ELR (cell line): ENCODE measurements at regions not wholly inside any gene's neighbourhood (a gene's known extent, or its start where the extent isn't known, plus 50 kb on each side); places are given as distances from the start of the nearest gene placed in this dataset.

Source experiments
- DNase-seq: peaks from one replicate; pipeline ENCODE4 v3.0.0-alpha.2; 2015; ENCODE audit warnings: low read depth

DNA sequence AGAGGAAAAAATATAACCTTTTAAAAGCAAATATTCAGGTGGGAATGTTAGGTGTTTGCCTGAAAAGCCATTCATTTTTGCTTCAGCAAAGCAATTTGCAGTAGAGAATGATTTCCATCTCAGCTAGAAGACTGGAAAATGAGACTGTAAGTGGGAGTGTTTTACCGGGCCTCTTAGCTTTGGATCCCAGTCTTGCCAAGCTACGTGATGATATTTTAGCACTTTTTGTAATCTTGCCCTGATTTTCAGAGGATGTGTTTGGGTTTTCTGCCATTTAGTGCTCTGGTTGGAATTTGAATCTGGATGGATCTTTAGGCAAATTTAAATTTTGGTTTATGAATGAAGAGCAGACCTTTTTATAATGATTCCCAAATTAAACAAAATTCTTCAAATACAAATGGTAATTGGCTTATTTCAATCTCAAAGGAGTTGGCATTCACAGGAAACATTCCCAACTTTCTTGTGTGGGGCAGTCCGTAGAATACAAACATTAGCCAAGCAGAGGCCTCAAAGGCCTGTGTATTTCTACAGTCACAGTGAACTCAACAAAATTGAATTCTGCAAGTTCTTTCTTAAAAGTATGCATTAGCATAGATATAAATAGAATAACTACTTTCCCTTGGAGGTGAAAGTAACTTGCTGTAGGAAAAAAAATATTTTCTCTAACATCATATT, 646.4 kb downstream of the CDY2B start:
- DNase-seq: no peak

- DNase-seq: no peak
These were observed 648.0 kb downstream of the CDY2B start for GRCh38 chrY:17231994-17232393.

GRCh38 chrY:17223502-17223901, 656.5 kb downstream of the CDY2B start:
- no peak for DNase-seq

DNA sequence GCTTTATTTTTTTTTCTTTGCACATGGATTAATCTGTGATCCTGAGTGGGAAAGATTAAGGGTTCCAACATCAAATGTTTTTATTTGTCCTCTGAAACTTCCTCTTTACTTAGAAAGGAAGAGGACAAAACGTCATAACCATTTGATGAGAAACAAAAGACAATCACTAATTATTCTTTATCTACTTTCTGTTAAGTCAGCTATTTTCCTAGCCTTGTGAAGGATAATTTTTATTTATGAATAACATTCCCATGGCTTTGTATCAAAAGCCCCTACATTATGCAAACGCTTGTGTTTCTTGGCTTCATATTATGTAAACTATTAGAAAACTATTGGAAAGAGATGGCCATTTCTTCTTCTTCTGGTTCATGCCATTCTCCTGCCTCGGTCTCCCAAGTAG, 677.6 kb downstream of the CDY2B start:
- no peak for DNase-seq

- no peak for DNase-seq
These were observed 695.7 kb downstream of the CDY2B start for GRCh38 chrY:17184299-17184698.

DNA sequence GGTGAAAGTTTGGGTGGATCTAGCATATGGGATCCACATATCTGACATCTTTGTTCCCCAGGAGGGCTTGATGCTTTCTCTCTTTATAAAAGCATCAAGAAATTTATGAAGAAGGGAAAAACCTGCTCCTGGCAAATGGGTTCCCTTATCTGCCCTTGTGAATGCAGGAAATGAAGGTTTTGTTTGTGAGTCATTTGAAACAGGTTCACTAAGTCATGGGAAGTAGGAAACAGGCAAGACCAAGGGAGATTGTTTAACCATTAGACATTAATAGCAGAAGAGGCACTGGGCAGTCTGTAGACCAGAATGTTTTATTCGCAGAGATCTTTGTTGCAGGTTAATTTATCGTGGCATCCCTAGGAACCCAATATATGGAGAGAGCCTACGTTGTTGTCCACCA, 713.1 kb downstream of the CDY2B start:
- DNase-seq: no peak

DNA sequence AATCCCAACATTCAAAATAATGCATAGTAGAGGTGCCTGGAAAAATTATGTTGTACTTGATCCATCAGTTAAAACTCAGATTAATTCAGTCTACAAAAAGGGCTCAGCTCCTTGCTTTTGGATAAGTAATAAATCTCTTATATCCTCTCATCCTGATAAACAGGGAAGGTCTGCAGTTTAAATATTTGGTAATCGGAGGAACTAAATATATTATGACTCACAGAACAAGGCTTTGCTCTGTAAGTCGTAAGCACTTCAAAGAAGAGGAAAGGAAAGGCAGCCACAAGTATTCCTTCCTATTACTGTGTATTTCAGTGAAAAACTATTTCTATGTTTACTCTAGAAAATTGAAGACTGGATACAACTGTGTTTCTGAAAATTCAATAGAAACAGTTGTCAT, 757.9 kb downstream of the CDY2B start:
- DNase-seq: no peak

DNA sequence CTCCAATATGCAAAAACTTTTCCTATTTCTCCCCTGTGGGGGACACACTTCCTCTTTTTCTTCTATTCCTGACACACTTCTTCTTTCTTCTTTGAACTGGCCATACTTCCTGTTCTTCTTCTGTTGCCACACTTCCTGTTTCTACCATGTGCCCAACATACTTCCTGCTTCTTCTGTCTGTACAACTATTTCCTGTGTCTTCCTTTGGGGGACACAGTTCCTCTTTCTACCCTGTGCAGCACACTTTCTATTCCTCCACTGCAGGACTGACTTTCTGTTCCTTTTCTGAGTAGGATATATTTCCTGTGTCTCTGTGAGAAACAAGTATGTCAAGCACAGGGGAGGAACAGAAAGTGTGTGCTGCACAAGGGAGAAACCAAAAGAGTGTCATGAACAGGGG, 794.7 kb downstream of the CDY2B start:
- DNase-seq: no peak

DNA sequence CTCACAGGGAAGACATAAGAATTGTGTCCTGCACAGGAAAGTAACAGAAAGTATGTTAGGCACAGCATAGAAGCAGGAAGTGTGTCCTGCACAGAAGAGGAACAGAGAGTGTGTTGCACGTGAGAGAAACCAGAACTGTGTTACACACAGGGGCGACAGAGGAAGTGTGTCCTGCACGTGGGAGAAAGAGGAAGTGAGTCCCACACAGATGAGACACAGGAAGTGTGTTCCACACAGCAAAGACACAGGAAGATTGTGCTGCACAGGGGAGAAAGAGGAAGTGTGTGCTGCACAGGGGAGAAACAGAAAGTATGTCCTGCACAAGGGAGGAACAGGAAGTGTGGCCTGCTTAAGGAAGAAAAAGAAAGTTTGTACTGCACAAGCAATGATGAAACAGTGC, 800.1 kb downstream of the CDY2B start:
- no peak for DNase-seq

DNA sequence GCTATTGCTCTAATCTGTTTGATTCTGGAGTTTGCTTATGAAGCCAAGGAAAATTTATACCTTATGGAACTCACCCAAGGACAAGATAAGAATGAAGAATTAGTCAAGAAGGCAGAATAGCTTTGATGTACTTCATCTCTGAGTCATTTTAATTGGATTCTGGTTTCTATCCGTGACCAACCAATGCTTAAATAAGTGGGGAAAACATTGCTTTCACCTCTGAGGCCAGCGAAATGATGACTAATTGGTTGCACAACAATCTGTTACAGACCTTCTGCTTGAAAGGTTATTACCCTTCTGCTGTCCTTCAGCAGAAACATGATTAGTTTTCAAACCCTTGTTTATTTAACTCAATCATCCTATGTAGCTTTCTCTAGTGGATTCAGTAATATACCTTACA, 812.7 kb downstream of the CDY2B start:
- DNase-seq: no peak

DNA sequence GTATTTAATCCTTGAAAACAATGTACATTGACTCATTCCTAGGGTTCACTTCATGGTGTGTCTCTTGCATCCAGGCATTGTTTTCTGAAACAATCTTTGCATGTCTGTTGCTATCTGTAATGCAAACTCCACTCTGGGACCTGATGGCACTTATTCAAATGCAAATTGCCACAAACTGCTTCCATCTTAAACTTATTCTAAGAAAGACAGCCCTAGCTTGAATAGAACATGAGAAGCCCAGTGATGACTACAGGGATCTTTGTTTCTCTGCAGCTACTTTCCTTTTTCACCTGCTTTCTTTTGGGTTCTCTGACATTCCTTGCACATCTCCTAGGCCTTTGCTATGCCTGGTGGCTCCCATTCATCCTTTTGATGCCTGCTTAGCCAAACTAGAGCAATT, 827.0 kb downstream of the CDY2B start:
- DNase-seq: no peak

GRCh38 chrY:17050374-17050773, 829.6 kb downstream of the CDY2B start:
- DNase-seq: no peak

GRCh38 chrY:17045124-17045523, 834.9 kb downstream of the CDY2B start:
- DNase-seq: no peak

DNA sequence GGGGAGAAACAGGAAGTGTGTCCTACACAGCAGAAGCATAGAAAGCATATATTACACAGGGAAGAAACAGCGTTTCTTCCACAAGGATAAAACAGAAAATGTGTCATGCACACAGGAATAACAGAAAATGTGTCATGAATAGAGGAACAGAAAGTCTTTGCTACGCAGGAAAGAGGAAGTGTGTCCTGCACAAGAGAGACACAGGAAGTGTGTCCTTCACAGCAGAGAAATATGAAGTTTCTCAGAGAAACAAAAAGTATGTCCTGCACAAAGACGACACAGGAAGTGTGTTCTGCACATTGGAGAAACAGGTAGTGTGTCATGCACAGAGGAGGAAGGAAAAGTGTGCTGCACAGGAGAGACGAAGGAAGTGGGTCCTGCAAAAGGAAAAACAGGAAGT, 835.3 kb downstream of the CDY2B start:
- DNase-seq: no peak

GRCh38 chrY:17044272-17044671, 835.7 kb downstream of the CDY2B start:
- no peak for DNase-seq

GRCh38 chrY:17038439-17038838, 841.6 kb downstream of the CDY2B start:
- no peak for DNase-seq

GRCh38 chrY:17018126-17018525, 861.9 kb downstream of the CDY2B start:
- DNase-seq: no peak

GRCh38 chrY:16993551-16993950, 886.5 kb downstream of the CDY2B start:
- DNase-seq: no peak

- DNase-seq: no peak
These were observed 898.2 kb downstream of the CDY2B start for GRCh38 chrY:16981776-16982175.

- DNase-seq: no peak
These were observed 920.9 kb downstream of the CDY2B start for GRCh38 chrY:16959071-16959470.

- DNase-seq: no peak
These were observed 932.8 kb downstream of the CDY2B start for GRCh38 chrY:16947221-16947620.
